ENCODE measurements at regions not wholly inside any gene's neighbourhood (a gene's known extent, or its start where the extent isn't known, plus 50 kb on each side); places are given as distances from the start of the nearest gene placed in this dataset.

- H3K36me3 ChIP-seq (ENCODE audit: insufficient read depth), result no peaks in the 10 kb centered on the region
- H3K9me2 ChIP-seq (ENCODE audit: insufficient read depth), result no peaks in the 10 kb centered on the region; the same call in 1 of the 2 replicates
- Mint-ChIP-seq H3K9me3 (peaks cover 12% of the 10 kb centered on the region), H3K36me3 (ENCODE audit: low read depth) (peaks cover 11% of the 10 kb centered on the region; the same call in 2 of the 3 replicates), H3K27ac (no peak overlapping the region), H3K27me3 (ENCODE audit: insufficient read depth, low read depth, poor library complexity) (peaks cover 5% of the 10 kb centered on the region), H3K4me1 (peaks cover 4% of the 10 kb centered on the region; the same call in 1 of the 3 replicates), H3K4me3 (no peak overlapping the region)
- no peak overlapping the region for H3K4me2 ChIP-seq
- no peaks in the 10 kb centered on the region for H3K4me1 ChIP-seq (ENCODE audit: insufficient read depth)
- TF ChIP-seq REST (IDR thresholded peaks at IDR 0.05; ENCODE audit: unreplicated experiment) (no peak), STAT1 (IDR thresholded peaks at IDR 0.05; ENCODE audit: unreplicated experiment) (no peak), EZH2phosphoT487 (IDR thresholded peaks at IDR 0.05; ENCODE audit: unreplicated experiment) (no peak), JUNB (IDR thresholded peaks at IDR 0.05; ENCODE audit: unreplicated experiment) (no peak), POLR2AphosphoS5 (IDR thresholded peaks at IDR 0.05; ENCODE audit: low read depth) (no peak), ZNF331 (CRISPR knock-in tag; IDR thresholded peaks at IDR 0.05; ENCODE audit: low read depth) (no peak), CREB1 (CRISPR knock-in tag; IDR thresholded peaks at IDR 0.05; ENCODE audit: low read depth) (no peak), CTCF (conservative IDR thresholded peaks at IDR 0.05; ENCODE audit: low read depth in 2 of 2) (peak; percentile 98 to 99)
- no peak overlapping the region for H3K4me3 ChIP-seq
- H3K27ac ChIP-seq (ENCODE audit: low read depth), result no peak overlapping the region
- no peaks in the 10 kb centered on the region for H3K27me3 ChIP-seq (ENCODE audit: insufficient read depth)
- peak; percentile 55 for ATAC-seq
- DNase-seq (ENCODE audit: low spot score), result peak; percentile 75
- no peaks in the 10 kb centered on the region for H3F3A ChIP-seq (replicated peaks; ENCODE audit: low read depth)
- H2AFZ ChIP-seq, result no peak overlapping the region
- H3K79me2 ChIP-seq (replicated peaks; ENCODE audit: insufficient read depth), result no peaks in the 10 kb centered on the region
- H4K20me1 ChIP-seq (replicated peaks; ENCODE audit: insufficient read depth), result no peaks in the 10 kb centered on the region
Measured at GRCh38 chr12:14167005-14167628, 185.7 kb upstream of the GRIN2B start.

- Histone ChIP-seq H3K4me1 (ENCODE audit: insufficient read depth) (no peaks in the 10 kb centered on the region), H4K20me1 (replicated peaks; ENCODE audit: insufficient read depth) (no peaks in the 10 kb centered on the region), H3K36me3 (ENCODE audit: insufficient read depth) (no peaks in the 10 kb centered on the region), H3K4me2 (no peak overlapping the region), H3F3A (replicated peaks; ENCODE audit: low read depth) (no peaks in the 10 kb centered on the region), H3K4me3 (no peak overlapping the region), H2AFZ (no peak overlapping the region), H3K79me2 (replicated peaks; ENCODE audit: insufficient read depth) (no peaks in the 10 kb centered on the region), H3K9me2 (ENCODE audit: insufficient read depth) (no peaks in the 10 kb centered on the region; the same call in 1 of the 2 replicates), H3K27me3 (ENCODE audit: insufficient read depth) (no peaks in the 10 kb centered on the region), H3K27ac (ENCODE audit: low read depth) (no peak overlapping the region)
- peaks cover 12% of the 10 kb centered on the region for H3K9me3 Mint-ChIP-seq
- peaks cover 11% of the 10 kb centered on the region; the same call in 2 of the 3 replicates for H3K36me3 Mint-ChIP-seq (ENCODE audit: low read depth)
- H3K27me3 Mint-ChIP-seq (ENCODE audit: insufficient read depth, low read depth, poor library complexity), result peaks cover 2% of the 10 kb centered on the region
- H3K4me1 Mint-ChIP-seq, result peaks cover 4% of the 10 kb centered on the region; the same call in 1 of the 3 replicates
- H3K27ac Mint-ChIP-seq, result no peak overlapping the region
- DNase-seq (ENCODE audit: low spot score), result no peak
- no peak for ATAC-seq
- no peak overlapping the region for H3K4me3 Mint-ChIP-seq
- TF ChIP-seq CTCF (conservative IDR thresholded peaks at IDR 0.05; ENCODE audit: low read depth in 2 of 2), result no peak
- no peak for TF ChIP-seq POLR2AphosphoS5 (IDR thresholded peaks at IDR 0.05; ENCODE audit: low read depth)
- no peak for TF ChIP-seq EZH2phosphoT487 (IDR thresholded peaks at IDR 0.05; ENCODE audit: unreplicated experiment)
- TF ChIP-seq EZH2 (IDR thresholded peaks at IDR 0.05; ENCODE audit: low read depth, unreplicated experiment), result no peak
Measured at GRCh38 chr12:14169281-14169680, 187.9 kb upstream of the GRIN2B start.

All from GM23338 (cell line).